GM18520 (cell line): ENCODE measurements at regions not wholly inside any gene's neighbourhood (a gene's known extent, or its start where the extent isn't known, plus 50 kb on each side); places are given as distances from the start of the nearest gene placed in this dataset.

Experiments used
- ATAC-seq: cut with Tn5 transposase; IDR thresholded peaks from one replicate; pipeline ENCODE4 v1.9.1; 2021; ENCODE audit not compliant: unreplicated experiment

DNA sequence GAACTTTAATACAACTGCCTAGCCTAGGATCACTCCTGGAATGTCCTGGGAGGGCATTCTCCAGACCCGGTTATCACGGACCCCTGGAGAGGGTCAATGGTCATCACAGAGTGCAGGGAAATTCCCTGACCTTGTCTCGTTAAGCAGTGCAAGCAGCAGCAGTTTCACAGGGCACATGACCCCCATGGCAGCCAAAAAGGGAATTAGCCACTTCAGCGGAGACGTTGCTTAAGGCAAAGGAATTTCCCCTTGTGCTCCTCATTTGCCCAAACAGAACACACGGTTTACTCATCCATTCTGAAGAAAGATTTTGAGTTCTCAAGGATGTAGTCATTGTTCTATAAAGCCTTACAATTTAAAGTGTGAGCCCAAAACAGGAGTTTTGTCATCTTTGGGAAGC is 260.3 kb downstream of the SNX13 start:
- ATAC-seq = no peak

GRCh38 chr7:17680943-17681351 is 259.3 kb downstream of the SNX13 start:
- no peak for ATAC-seq

DNA sequence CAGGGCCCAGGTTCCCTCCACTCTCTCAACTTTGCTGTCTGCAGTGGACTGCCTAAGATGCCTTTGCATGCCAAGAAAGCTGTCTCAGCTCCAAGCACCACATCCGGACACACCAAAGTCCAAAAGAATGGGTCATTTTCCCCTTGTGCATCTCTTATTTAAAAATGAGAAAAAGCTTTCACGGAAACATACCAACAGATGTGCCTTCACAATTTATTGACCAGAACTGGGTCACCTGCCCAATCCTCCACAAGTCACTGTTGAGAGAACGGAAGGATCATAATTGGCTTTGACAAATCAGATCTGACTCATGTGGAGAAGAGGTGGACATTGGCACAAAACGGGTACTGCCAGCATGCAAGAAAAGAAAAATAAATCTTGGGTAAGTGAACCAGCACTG is 258.3 kb downstream of the SNX13 start:
- no peak for ATAC-seq

DNA sequence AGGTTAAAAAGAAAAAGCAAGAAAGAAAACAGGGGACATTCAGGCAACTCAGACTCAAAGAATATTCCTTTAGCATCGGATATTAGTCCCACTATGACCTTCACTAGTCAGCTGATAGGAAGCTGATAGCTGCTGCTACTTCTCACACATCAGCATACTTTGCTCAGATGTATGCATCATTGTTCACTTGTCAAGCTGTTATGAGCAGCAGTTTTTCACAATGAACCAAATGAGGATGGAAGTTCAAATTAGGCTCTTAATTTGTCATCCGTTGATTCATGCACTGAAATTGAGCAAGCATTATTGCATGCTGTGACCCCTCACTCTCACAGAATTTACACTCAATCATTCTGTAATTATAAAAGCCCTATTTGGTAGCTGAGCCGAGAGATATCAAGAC is 257.7 kb downstream of the SNX13 start:
- no peak for ATAC-seq

DNA sequence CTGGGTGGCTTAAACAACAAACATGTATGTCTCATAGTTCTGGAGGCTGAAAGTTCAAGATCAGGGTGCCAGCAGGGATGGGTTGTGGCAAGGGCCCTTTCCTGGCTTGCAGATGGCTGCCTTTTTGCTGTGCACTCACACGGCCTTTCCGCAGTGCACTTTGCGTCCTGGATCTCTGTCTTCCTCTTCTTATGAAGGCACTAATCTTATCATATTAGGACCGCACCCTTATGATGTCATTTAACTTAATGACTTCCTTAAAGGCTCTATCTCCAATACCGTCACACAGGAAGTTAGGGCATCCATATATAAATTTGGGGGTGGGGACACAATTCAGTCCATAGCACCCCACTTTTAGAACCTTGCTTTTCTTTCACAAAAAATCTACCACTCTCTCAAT is 255.2 kb downstream of the SNX13 start:
- no peak for ATAC-seq

- ATAC-seq = no peak
Observed at GRCh38 chr7:17687361-17687760, 252.9 kb downstream of the SNX13 start.

DNA sequence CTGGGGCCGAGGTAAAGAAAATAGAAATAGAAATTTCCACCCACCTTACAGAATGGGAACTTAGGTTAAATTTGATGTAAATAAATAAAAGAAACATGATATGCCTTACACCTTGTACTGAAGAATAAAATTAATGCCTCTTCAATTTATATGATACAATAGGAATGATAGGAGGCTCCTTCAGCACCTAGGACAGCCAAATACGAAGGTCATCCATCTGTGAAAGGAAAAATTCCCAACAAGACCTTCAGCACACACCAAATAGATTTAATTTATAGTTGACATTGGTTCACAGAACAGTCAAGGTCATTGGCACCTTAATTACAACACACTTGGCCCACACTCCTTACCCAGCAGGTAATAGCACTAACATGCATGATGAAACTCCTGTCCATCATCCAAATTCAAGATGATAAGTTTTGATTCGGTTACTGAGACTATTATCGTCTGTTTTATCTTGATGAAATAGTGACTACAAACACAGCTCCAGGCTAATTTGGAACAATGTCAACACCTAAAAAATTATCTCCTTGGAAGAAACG is 250.9 kb downstream of the SNX13 start:
- no peak for ATAC-seq

- ATAC-seq = peak; percentile 79
Observed at GRCh38 chr7:17690030-17690429, 250.3 kb downstream of the SNX13 start.

GRCh38 chr7:17696422-17696821 is 243.9 kb downstream of the SNX13 start:
- no peak for ATAC-seq

- no peak for ATAC-seq
Observed at GRCh38 chr7:17697128-17697881, 243.0 kb downstream of the SNX13 start.

DNA sequence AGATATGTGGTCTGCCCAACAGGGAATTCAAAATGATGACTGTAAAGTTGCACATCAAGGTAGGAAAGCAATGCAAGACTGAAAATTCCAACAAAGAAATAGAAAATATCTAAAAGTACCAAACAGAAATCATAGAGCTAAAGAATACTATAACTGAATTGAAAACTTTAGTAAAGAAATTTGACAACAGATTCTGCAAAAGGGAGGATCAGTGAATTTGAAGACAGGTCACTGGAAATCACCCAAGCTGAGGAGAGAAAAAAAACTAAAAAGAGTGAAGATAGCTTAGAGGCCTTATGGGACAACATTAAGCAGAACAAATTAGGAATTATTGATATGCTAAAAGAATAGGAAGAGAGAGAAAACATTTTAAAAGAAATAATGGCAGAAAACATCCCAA is 240.6 kb downstream of the SNX13 start:
- no peak for ATAC-seq

DNA sequence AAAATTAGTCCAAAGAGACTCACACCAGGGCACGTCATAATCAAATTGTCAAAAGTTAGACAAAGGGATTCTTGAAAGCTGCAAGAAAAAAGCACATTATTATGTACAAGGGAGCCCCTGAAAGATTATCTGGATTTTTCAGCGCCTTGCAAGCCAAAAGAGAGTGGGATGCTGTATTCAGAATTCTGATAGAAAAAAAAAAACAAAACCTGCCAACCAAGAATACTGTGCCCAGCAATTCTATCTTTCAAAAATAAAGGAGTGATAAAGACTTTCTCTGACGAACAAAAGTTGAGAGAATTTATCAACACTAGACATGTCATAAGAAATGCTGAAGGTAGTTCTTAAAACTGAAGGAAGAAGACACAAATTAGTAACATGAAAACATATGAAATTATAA is 240.2 kb downstream of the SNX13 start:
- ATAC-seq = no peak

GRCh38 chr7:17706275-17706674 is 234.0 kb downstream of the SNX13 start:
- ATAC-seq = no peak

DNA sequence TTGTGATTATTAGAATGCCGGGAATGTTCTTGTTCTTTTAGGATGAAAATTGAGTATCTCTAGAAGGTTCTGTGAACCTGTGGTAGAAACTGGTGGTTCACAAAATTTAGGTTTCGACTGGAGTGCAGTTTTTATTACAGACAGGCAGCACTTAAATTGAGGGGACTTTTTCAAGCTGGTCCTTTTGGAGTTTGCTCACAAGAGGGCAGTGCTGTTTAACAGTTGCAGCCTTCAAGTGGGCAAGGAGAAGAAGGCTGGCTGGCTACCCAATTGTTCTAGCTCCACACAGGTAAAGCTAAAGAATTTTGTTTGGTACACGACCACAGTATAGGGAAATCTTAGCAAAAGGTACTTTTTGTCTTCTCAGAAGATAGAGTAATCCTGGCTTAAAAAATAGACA is 233.6 kb downstream of the SNX13 start:
- no peak for ATAC-seq

- ATAC-seq = no peak
Observed at GRCh38 chr7:17709127-17709526, 231.2 kb downstream of the SNX13 start.

GRCh38 chr7:17709599-17709998 is 230.7 kb downstream of the SNX13 start:
- ATAC-seq = no peak

DNA sequence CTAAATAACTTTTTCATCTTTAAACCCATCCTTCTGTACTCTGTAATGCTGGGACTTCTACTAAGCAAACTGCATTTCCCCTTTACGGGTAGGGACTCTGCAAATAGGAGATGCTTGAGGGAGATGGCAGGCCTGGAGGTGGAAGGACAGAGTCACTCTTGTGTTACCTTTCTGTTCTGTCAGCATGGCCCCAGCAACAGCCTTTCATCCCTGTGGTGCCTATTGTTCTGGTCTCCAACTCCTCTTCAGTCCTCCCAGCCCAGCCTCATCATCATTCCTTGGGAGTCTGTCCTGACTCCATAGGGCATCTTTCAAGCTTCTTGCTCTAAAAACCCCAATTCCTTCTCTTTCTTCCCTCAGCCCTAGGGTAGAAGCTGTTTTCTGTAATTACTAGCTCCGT is 230.0 kb downstream of the SNX13 start:
- ATAC-seq = no peak

- ATAC-seq = no peak
Observed at GRCh38 chr7:17713584-17713983, 226.7 kb downstream of the SNX13 start.

GRCh38 chr7:17716816-17717215 is 223.5 kb downstream of the SNX13 start:
- ATAC-seq = no peak

DNA sequence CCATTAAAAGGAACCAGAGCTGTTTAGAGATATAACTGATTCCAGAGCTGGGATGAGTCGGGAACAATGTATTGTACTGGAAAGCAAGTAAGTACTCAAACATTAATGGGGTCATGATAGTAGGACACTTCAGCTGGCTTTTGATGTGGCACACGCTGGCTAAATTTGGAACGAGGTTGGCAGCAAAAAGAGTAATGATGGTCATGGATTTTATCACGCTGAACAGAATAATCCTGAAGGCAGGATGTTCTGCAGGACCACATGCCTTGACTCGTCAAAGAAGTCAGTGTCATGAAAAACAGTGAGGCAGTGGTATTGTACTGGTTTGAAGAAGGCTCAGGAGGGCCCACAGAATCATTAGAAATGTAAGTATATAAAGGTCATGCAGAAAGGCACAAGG is 220.3 kb downstream of the SNX13 start:
- ATAC-seq = no peak

GRCh38 chr7:17721736-17722285 is 218.5 kb downstream of the SNX13 start:
- no peak for ATAC-seq

DNA sequence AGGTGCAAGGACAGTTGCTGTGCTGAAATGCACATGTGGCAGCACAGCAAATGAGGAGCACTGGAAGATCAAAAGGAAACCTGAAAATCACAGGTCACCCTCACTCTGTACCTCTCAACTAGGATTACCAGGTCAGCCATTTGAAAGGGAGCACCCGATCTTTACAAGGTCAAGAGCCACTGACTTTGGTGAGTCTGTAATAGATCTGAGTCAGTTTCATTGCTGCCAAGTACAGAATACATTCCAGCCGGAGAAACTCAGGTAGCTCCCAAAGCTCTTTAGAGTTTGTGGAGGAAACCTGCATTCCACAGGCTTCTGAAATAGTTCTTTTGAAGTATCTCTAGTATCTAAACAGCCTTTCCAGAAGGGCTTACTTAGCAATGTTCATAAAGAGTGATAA is 217.5 kb downstream of the SNX13 start:
- no peak for ATAC-seq

- no peak for ATAC-seq
Observed at GRCh38 chr7:17725821-17726220, 214.5 kb downstream of the SNX13 start.
